MM.1S (cell line): ENCODE measurements at regions not wholly inside any gene's neighbourhood (a gene's known extent, or its start where the extent isn't known, plus 50 kb on each side); places are given as distances from the start of the nearest gene placed in this dataset.

ENCODE experiments used
- CTCF ChIP-seq: fragments of 300-600 bp; sonication (generic); IDR thresholded peaks from 2 replicates; pipeline ENCODE4 v1.5.1; 2016; ENCODE audit warnings: antibody characterized with exemption, low read length, mixed read lengths
- EZH2 ChIP-seq: fragments of 300-600 bp; sonication (generic); optimal IDR thresholded peaks from 2 replicates; pipeline ENCODE3; 2017; ENCODE audit warnings: low read depth, mild to moderate bottlenecking, antibody characterized with exemption, low read length, mixed read lengths
- EZH2phosphoT487 ChIP-seq: fragments of 300-600 bp; sonication (generic); IDR thresholded peaks from 2 replicates; pipeline ENCODE4 v1.6.1; 2018; ENCODE audit warnings: antibody characterized with exemption, low read length

DNA sequence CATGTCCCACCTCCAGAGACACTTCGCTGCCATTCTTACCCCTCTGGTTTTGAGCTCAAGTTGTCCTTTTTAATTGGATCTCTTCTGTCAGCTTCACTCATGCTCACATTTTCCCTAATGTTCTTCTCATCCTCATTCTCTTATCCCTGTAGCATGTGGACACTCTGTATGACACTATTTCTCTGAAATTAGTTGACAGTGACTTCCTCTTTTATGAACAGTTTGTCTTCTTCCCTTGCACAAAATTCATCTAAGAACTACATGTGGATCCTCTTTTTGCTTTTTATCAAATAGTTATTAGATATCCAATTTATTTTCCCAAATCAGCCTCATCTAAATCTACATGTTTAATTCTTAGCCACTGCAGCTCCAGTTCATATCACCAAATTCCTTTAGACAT lies 676.2 kb downstream of the MAT2B start:
- TF ChIP-seq CTCF (no peak), EZH2 (no peak), EZH2phosphoT487 (no peak)
